ENCODE measurements at regions not wholly inside any gene's neighbourhood (a gene's known extent, or its start where the extent isn't known, plus 50 kb on each side); places are given as distances from the start of the nearest gene placed in this dataset.
"Not testable (repeated sequence)": the region's sequence is repeated elsewhere in the genome, so short reads cannot be mapped to it uniquely, and the experiment has no call there.

DNA sequence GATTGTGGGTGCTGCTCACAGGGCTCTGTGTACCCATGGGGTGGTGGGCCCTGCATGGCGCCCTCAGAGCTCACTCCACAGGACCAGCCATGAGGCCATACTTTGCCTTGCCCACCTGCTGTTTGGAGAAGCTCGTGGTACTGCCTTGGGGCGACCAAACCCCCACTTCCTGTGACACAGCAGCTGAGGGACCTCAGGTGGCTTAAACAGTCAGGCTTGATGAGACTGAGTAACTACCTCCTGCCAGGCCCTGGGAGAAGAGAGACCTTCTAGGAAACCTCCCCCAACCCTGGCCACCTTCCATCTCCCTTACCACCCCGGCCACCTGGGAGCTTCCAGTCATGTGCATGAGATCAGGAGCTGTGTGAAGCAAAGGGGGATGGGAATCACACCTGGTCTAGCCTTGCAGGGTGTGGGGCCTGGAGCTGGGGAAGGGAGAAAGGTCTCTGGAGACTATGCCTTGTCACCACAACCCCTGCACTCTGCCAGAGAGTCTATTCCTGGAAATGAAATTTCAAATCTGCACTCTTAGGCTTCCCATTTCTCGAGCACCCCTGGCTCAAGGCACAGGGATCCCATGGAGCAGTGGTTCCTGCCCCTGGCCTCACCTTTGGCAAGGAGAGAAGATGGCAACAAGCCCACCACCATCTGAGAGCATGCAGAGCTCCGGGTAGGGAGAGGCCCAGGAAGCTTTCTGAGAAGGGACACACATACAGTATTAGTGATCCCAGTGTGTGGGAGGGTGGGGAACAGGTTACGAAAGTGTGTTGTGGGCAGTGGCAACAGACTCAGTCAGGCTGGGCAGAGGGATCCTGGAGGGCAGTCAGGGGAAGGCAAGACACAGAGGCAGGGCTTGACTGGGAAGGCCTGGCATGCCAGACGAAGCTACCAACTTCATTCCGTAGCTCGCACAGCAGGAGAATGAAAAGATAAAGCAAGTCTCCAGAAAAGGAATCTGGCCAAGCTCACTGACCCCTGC, 125.0 kb downstream of the URI1 start:
- DNase-seq (ENCODE audit: low spot score) = no peak

DNA sequence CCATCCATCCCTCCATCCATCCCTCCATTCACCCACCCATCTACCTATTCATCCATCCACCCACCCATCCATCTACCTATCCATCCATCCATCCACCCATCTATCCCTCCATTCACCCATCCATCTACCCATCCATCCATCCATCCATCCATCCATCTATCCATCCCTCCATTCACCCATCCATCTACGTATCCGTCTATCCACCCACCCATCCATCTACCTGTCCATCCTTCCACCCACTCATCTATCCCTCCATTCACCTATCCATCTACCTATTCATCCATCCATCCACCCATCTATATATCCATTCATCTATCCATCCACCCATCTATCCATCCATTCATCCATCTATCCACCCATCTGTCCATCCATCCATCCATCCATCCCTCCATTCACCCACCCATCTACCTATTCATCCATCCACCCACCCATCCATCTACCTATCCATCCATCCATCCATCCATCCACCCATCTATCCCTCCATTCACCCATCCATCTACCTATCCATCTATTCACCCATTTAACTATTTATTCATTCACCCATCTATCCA, 126.0 kb downstream of the URI1 start:
- DNase-seq (ENCODE audit: low spot score) = not testable (repeated sequence)

- no peak for DNase-seq (ENCODE audit: low spot score)
Observed at GRCh38 chr19:30068528-30069395, 126.7 kb downstream of the URI1 start.

DNA sequence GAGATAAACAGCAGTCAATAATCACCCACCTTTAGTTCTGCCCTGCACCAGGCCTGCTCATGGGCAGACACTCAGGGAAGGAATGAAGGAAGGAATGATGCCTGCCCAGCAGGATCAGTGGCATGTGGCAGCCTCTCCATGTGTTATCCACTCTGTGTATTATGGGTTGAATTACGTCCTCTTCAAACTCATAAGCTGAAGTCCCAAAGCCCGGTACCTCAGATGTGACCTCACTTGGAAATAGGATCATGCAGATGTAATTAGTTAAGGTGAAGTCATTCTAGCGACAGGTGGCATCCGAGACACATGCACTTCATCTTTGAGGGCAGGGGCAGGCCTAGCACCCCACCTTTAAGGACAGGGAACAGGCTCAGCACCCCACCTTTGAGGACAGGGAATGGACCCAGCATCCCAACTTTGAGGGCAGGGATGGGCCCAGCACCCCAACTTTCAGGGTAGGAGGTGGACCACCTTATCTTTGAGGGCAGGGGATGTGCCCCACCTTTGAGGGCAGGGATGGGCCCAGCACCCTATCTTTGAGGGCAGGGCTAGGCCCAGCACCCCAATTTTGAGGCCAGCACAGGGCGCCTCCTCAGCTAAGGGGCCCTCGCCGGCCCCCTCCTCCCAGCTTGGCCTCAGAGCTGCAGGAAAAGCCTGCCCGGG, 127.6 kb downstream of the URI1 start:
- no peak for DNase-seq (ENCODE audit: low spot score)

DNA sequence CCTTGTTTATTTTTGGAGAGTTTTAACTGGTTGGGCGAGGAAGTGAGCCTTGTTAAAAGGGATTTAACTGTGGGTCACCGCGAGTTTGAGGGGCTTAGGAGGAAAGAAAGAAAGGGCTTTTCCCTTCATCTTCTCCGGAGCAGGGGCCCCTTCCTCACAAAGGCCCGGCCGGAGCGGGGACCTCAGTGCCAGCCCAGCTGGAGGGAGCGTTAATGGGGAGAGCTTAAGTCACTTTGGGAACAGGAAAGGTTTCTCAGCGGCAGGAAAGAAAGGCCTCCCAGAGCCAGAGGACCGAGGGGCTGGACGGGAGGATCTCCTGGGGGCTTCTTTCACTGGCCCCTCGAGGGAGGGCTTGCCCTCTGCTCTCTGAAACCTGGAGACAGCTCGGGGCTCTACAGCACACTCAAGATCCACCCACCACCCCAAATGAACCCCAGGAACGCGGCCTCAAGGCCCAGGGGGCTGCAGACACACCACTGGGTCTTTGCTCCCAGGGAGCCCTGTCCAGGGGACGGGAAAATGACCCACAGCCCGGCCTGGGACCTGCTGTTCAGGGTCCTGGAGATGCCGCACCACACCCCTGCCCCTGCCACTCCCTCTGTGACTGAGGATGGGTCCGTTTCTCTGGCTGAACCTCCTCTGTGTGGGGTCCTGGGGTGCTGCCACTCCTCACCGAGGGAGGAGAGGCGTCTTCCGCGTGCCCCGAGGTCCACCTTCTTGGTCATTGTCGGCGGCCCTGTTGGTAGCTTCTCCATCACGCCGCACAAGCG, 128.3 kb downstream of the URI1 start:
- no peak for DNase-seq (ENCODE audit: low spot score)

DNA sequence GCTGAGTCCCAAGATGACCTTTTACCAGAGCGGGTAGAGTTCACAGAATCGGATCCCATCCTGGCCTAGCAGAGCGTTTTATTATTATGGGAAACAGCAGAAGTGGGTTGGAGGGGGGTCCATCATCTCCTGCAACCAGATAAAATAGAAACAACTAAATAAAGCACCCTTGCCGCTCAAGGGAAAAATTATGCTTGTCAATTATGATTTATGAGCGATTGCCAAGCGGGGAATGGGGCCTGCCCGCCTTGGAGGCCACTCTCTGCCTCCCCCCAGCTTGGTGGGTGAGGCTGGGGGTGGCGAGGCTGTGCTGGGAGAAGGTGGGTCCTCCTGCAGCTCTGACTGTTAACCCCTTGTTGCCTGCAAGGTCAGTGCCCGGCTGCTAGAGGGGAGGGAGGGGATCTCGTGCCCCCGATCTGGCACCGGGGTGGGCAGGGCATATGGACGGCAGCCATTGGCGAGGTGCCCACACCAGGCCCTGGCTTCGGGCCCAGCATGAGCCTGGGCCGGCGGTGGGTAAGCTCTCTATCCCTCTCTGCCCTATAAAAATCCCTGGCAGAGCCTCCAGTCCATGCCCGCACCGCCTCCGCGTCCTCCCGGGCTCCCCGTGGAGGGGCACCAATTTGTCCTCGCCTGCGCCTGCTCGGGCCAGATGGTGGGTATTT, 129.1 kb downstream of the URI1 start:
- DNase-seq (ENCODE audit: low spot score) = no peak

DNA sequence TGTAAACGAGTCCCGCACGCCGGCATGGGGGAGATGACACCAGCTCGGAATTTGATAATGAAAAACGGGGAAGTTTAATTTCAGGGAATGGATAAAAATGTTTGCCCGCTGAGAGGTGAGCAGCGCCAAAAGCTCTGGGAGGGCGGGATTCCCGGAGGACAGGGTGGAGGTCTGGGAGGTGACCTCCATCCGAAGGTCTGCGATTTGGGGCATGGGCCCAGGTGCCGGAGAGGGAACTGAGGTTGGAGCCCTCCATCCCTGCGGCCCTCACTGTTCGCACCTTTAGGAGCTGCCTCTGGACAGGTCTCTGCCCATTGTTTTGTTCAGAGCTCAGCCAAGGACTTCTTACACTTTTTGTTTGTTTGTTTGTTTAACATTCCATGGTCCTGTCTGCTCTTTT, 129.8 kb downstream of the URI1 start:
- DNase-seq (ENCODE audit: low spot score) = no peak

DNA sequence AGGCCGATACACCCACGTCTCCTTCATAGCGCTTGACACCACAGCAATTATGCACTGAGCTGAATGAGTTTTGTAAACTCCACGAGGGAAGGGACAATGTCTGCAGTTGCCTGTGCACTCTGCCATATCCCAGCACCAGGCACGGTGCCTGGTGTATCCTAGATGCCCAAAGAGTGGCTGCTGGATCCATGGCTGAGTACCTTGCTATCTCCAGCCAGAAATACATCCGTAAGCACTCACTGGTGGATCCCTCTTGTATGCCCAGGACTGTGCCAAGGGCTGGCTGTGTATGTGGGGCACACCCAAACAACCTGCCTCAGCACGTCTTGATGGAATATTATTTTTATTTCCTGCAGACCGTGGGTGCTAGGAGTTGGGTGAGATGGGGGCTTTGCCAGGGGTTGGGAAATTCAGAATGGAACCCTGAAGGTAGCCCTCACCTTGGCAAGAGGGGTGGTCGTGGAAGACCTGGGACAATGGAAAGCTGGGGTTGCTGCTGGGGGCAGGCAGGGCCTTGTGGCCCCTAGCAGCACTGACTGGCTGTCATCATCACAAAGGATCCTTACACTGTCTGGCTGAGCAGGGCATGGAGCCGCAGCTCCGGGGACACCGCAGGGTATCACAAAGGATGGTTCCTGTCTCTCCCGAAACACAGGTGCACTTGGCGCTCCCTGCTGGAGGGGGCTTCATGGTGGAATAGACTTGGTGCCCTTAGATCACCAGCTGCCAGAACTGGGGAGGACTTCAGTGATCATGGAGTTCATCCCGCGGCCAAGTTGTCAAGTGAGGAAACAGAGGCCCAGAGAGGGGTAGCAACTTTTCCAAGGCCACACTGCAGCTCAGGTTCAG, 131.3 kb downstream of the URI1 start:
- no peak for DNase-seq (ENCODE audit: low spot score)

GRCh38 chr19:30074096-30074495, 132.1 kb downstream of the URI1 start:
- no peak for DNase-seq (ENCODE audit: low spot score)

GRCh38 chr19:30074741-30075715, 133.0 kb downstream of the URI1 start:
- DNase-seq (ENCODE audit: low spot score) = no peak

DNA sequence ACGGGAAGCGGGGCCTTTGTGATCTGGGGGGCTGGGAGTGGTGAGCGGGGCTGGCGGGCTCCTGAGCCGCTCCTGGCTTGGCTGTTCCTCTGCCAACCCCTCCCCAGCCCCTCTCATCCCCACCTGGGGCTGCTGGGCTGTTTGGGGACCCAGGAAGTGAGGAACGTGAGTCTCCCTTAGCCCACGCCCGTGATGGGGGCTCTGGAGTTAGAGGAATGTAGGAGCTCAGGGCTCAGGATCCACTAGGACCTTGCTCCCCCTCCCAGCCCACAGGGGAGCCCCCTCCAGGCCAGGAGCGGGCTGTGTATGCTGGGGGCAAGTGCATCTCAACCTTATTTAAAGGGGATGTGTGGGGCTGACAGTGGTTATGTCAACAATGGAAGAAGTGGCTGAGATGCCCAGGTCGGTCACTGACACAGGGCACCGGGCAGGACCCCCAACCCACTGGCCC, 134.1 kb downstream of the URI1 start:
- no peak for DNase-seq (ENCODE audit: low spot score)

- no peak for DNase-seq (ENCODE audit: low spot score)
Observed at GRCh38 chr19:30076751-30077670, 135.0 kb downstream of the URI1 start.

DNA sequence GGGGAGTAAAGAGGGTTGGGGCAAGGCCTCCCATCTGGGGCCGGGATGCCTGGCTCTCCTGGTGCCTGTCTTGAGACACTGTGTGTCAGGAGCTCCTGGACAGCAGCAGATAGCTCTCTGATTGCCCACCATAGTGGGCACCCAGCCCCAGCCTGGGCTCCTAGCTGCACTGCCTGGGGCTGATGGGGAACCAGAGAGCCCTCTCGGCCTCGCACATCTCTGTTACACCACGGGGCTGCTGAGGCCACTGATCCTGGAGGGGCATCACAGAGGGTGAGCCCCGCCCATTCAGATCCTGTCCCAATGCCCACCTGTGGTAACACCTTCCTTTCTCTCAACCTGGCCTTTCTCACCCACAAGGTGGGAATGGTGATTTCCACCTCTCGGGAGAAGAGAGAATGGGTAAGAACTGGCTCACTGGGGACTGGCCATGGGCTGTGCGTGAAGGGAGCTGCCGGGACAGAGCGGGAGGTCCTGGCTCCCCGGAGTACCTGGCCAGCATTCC, 135.9 kb downstream of the URI1 start:
- DNase-seq (ENCODE audit: low spot score) = no peak

GRCh38 chr19:30078381-30078910, 136.4 kb downstream of the URI1 start:
- no peak for DNase-seq (ENCODE audit: low spot score)

GRCh38 chr19:30079200-30079599, 137.2 kb downstream of the URI1 start:
- DNase-seq (ENCODE audit: low spot score) = no peak

DNA sequence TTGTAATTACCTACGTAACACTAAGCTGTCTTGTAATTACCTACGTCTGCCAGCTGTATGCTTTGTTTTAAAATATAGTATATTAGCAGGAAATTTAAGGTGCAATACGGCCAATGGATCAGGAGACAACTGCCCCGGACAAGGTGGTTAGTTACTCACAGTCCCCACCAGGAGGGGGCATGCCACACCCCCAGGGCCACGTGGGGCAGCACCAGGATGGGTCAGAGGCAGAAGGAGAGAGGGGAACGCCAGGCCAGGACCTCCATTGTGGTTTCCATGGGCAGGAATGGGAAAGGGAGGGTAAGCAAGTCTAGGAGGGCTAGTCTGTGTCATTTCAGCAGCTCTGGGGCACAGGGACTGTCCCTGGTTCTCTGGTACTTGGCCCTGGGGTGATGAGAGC, 140.1 kb downstream of the URI1 start:
- DNase-seq (ENCODE audit: low spot score) = no peak

- no peak for DNase-seq (ENCODE audit: low spot score)
Observed at GRCh38 chr19:30082611-30083010, 140.6 kb downstream of the URI1 start.
